IMR-90 (cell line): ENCODE measurements at regions not wholly inside any gene's neighbourhood (a gene's known extent, or its start where the extent isn't known, plus 50 kb on each side); places are given as distances from the start of the nearest gene placed in this dataset.

ENCODE experiments used
- ATAC-seq: fragments of 200-7000 bp; cut with Tn5 transposase; 2 replicates; pipeline ENCODE4 v1.9.1; 2020; ENCODE audit warnings: low read depth, mild to moderate bottlenecking, moderate library complexity
- BruUV-seq: library from RNA; stranded (reverse); fragments of 400-500 nt; replicated peaks from 2 replicates; lab custom pipeline; 2021; lab: Mats Ljungman, UMichigan
- CTCF ChIA-PET: fragments of 300-600 bp; formaldehyde crosslinking; extraction: SDS; loops from one replicate; lab custom pipeline; 2021; ENCODE audit warnings: antibody characterized with exemption; lab: Yijun Ruan, JAX
- POLR2A ChIA-PET: fragments of 300-600 bp; sonication (Branson Sonifier 250); formaldehyde crosslinking; loops from one replicate; lab custom pipeline; 2022; ENCODE audit warnings: antibody characterized with exemption; ENCODE audit not compliant: unreplicated experiment; lab: Charles Lee
- DNase-seq: peaks from one replicate; pipeline ENCODE4 v3.0.0; 2013
- H2AFZ ChIP-seq: replicated peaks from 2 replicates; pipeline ENCODE3; 2013; ENCODE audit warnings: low read length, mild to moderate bottlenecking; ENCODE audit not compliant: poor library complexity
- H2AK5ac ChIP-seq: 2 replicates; pipeline ENCODE4 v1.6.1; 2013; ENCODE audit warnings: low read depth, low read length, inconsistent platforms
- H2AK9ac ChIP-seq: replicated peaks from 2 replicates; pipeline ENCODE3; 2013; ENCODE audit warnings: mild to moderate bottlenecking, low read depth, low read length, moderate library complexity; ENCODE audit not compliant: poor library complexity
- H2BK120ac ChIP-seq: 2 replicates; pipeline ENCODE4 v1.6.1; 2013; ENCODE audit warnings: low read depth, low read length, inconsistent platforms
- H2BK15ac ChIP-seq: 3 replicates; pipeline ENCODE4 v1.6.1; 2013; ENCODE audit warnings: low read depth, low read length, inconsistent platforms
- H2BK20ac ChIP-seq: 2 replicates; pipeline ENCODE4 v1.6.1; 2013; ENCODE audit warnings: low read depth, mild to moderate bottlenecking, inconsistent platforms, low read length, moderate library complexity
- H2BK5ac ChIP-seq: 2 replicates; pipeline ENCODE4 v1.6.1; 2013; ENCODE audit warnings: mild to moderate bottlenecking, low read depth, low read length, inconsistent platforms; ENCODE audit not compliant: poor library complexity, severe bottlenecking
- H3K14ac ChIP-seq: replicated peaks from 2 replicates; pipeline ENCODE4 v1.6.1; 2013; ENCODE audit warnings: low read depth, low read length, inconsistent platforms
- H3K18ac ChIP-seq: 2 replicates; pipeline ENCODE4 v1.6.1; 2013; ENCODE audit warnings: low read depth, low read length, control low read depth
- H3K23ac ChIP-seq: 2 replicates; pipeline ENCODE4 v1.6.1; 2013; ENCODE audit warnings: low read depth, low read length, inconsistent platforms
- H3K27ac ChIP-seq: 2 replicates; pipeline ENCODE4 v1.5.1; 2013; ENCODE audit warnings: mild to moderate bottlenecking, control low read depth, low read length; ENCODE audit not compliant: insufficient read depth
- H3K27me3 ChIP-seq: 2 replicates; pipeline ENCODE4 v1.6.1; 2013; ENCODE audit warnings: low read length; ENCODE audit not compliant: control insufficient read depth, insufficient read depth
- H3K36me3 ChIP-seq: 2 replicates; pipeline ENCODE4 v1.6.1; 2013; ENCODE audit warnings: low read length, mixed read lengths; ENCODE audit not compliant: control insufficient read depth, insufficient read depth
- H3K4ac ChIP-seq: 2 replicates; pipeline ENCODE4 v1.6.1; 2013; ENCODE audit warnings: low read depth, low read length, inconsistent platforms
- H3K4me1 ChIP-seq: 2 replicates; pipeline ENCODE4 v1.6.1; 2013; ENCODE audit warnings: low read length, mixed read lengths; ENCODE audit not compliant: control insufficient read depth, insufficient read depth
- H3K4me2 ChIP-seq: 2 replicates; pipeline ENCODE4 v1.6.1; 2013; ENCODE audit warnings: low read depth, mild to moderate bottlenecking, control low read depth, low read length, moderate library complexity
- H3K4me3 ChIP-seq: 2 replicates; pipeline ENCODE4 v1.5.1; 2013; ENCODE audit warnings: low read depth, mild to moderate bottlenecking, control low read depth, low read length, moderate library complexity; ENCODE audit not compliant: insufficient read depth
- H3K56ac ChIP-seq: 2 replicates; pipeline ENCODE4 v1.6.1; 2013; ENCODE audit warnings: low read length, inconsistent platforms; ENCODE audit not compliant: insufficient read depth; ENCODE audit errors: extremely low read depth
- H3K79me1 ChIP-seq, 2 experiments: 2 replicates each; pipeline ENCODE4 v1.6.1; 2013; ENCODE audit warnings: low read length in 2 of 2, inconsistent platforms in 1 of 2, low read depth in 1 of 2
- H3K9ac ChIP-seq: 2 replicates; pipeline ENCODE4 v1.6.1; 2013; ENCODE audit warnings: low read depth, low read length, control low read depth
- H3K9me1 ChIP-seq: 2 replicates; pipeline ENCODE4 v1.6.1; 2013; ENCODE audit warnings: low read length, inconsistent platforms; ENCODE audit not compliant: insufficient read depth
- H3K9me3 ChIP-seq: 2 replicates; pipeline ENCODE4 v1.6.1; 2013; ENCODE audit warnings: low read length; ENCODE audit not compliant: control insufficient read depth, insufficient read depth
- H4K20me1 ChIP-seq: 2 replicates; pipeline ENCODE4 v1.6.1; 2013; ENCODE audit warnings: low read length, inconsistent platforms; ENCODE audit not compliant: insufficient read depth
- H4K5ac ChIP-seq: 2 replicates; pipeline ENCODE4 v1.6.1; 2013; ENCODE audit warnings: mild to moderate bottlenecking, low read depth, low read length, control low read depth
- H4K8ac ChIP-seq, 2 experiments: 2 replicates each; pipeline ENCODE4 v1.6.1; 2013; ENCODE audit warnings: low read depth in 2 of 2, low read length in 2 of 2, control low read depth in 1 of 2, inconsistent platforms in 1 of 2
- H4K91ac ChIP-seq: 2 replicates; pipeline ENCODE4 v1.6.1; 2013; ENCODE audit warnings: low read depth, low read length, inconsistent platforms; ENCODE audit not compliant: insufficient read depth
- BHLHE40 ChIP-seq: fragments of 150-350 bp; IDR thresholded peaks from 2 replicates; pipeline ENCODE4 v1.6.1; 2016; ENCODE audit warnings: mild to moderate bottlenecking, low read depth, low read length
- CEBPB ChIP-seq: IDR thresholded peaks from 2 replicates; pipeline ENCODE4 v1.6.1; 2012; ENCODE audit warnings: low read depth, low read length, improper control_type of control experiment
- CHD1 ChIP-seq: IDR thresholded peaks from 2 replicates; pipeline ENCODE4 v1.6.1; 2012; ENCODE audit warnings: low read depth, low read length, improper control_type of control experiment
- CTCF ChIP-seq: conservative IDR thresholded peaks from 2 replicates; pipeline ENCODE4 v1.5.1; 2012; ENCODE audit warnings: mild to moderate bottlenecking, low read depth, low read length, improper control_type of control experiment
- ELK1 ChIP-seq: fragments of 150-350 bp; IDR thresholded peaks from 2 replicates; pipeline ENCODE4 v1.6.1; 2016; ENCODE audit warnings: low read depth, mild to moderate bottlenecking, low read length, moderate library complexity, borderline replicate concordance
- FOS ChIP-seq: fragments of 150-350 bp; IDR thresholded peaks from 2 replicates; pipeline ENCODE4 v1.6.1; 2016; ENCODE audit warnings: low read depth, low read length
- MAFK ChIP-seq: IDR thresholded peaks from 2 replicates; pipeline ENCODE4 v1.6.1; 2012; ENCODE audit warnings: low read depth, low read length, improper control_type of control experiment
- MAZ ChIP-seq: IDR thresholded peaks from 2 replicates; pipeline ENCODE4 v1.6.1; 2012; ENCODE audit warnings: low read depth, mild to moderate bottlenecking, low read length, improper control_type of control experiment, moderate library complexity, borderline replicate concordance
- MXI1 ChIP-seq: IDR thresholded peaks from 2 replicates; pipeline ENCODE4 v1.6.1; 2012; ENCODE audit warnings: low read depth, mild to moderate bottlenecking, low read length, moderate library complexity, borderline replicate concordance
- NFE2L2 ChIP-seq: fragments of 150-350 bp; IDR thresholded peaks from 2 replicates; pipeline ENCODE4 v1.6.1; 2016; ENCODE audit warnings: low read depth, mild to moderate bottlenecking, low read length
- POLR2A ChIP-seq: IDR thresholded peaks from 2 replicates; pipeline ENCODE4 v1.6.1; 2012; ENCODE audit warnings: mild to moderate bottlenecking, low read depth, low read length
- RAD21 ChIP-seq: IDR thresholded peaks from 2 replicates; pipeline ENCODE4 v1.6.1; 2012; ENCODE audit warnings: low read length, improper control_type of control experiment
- RCOR1 ChIP-seq: IDR thresholded peaks from 2 replicates; pipeline ENCODE4 v1.6.1; 2012; ENCODE audit warnings: mild to moderate bottlenecking, low read length, improper control_type of control experiment; ENCODE audit not compliant: insufficient replicate concordance
- RFX5 ChIP-seq: IDR thresholded peaks from 2 replicates; pipeline ENCODE4 v1.8.0; 2012; ENCODE audit warnings: low read depth, mild to moderate bottlenecking, low read length, moderate library complexity
- SMC3 ChIP-seq: fragments of 150-350 bp; IDR thresholded peaks from 2 replicates; pipeline ENCODE4 v1.6.1; 2016; ENCODE audit warnings: low read depth, mild to moderate bottlenecking, antibody characterized with exemption, low read length, moderate library complexity
- USF2 ChIP-seq: fragments of 150-350 bp; IDR thresholded peaks from 2 replicates; pipeline ENCODE4 v1.6.1; 2017; ENCODE audit warnings: mild to moderate bottlenecking, antibody characterized with exemption, low read length, low read depth
- dilution Hi-C: fragments of 300-500 bp; cut with HindIII; formaldehyde crosslinking; loops from one replicate; pipeline ENCODE4 v1.14.3; 2018; ENCODE audit warnings: low sequenced_read_pairs; ENCODE audit not compliant: unreplicated experiment
- in situ Hi-C: fragments of 300-500 bp; cut with MboI; formaldehyde crosslinking; loops from 3 replicates; pipeline ENCODE4 v1.14.3; 2019; ENCODE audit warnings: low sequenced_read_pairs, inconsistent platforms, mixed read lengths
- intact Hi-C: fragments of 100-400 bp; cut with micrococcal nuclease; formaldehyde crosslinking; loops from 2 replicates; pipeline ENCODE4 v1.10.0; 2022

GRCh38 chr10:23918839-23919238 is 290.1 kb upstream of the KIAA1217 start:
- H4K5ac ChIP-seq = no peak overlapping the region
- H3K9me1 ChIP-seq = no peaks in the 10 kb centered on the region
- ChIA-PET POLR2A (no interaction called here), CTCF (no interaction called here)
- H3K27me3 ChIP-seq = no peaks in the 10 kb centered on the region
- TF ChIP-seq RFX5 (no peak), CTCF (no peak), BHLHE40 (no peak), MAFK (no peak), RAD21 (no peak), MXI1 (no peak), NFE2L2 (no peak), USF2 (no peak), CEBPB (no peak), ELK1 (no peak), CHD1 (no peak), RCOR1 (no peak), FOS (no peak), SMC3 (no peak), POLR2A (no peak), MAZ (no peak)
- H2BK5ac ChIP-seq = no peak overlapping the region
- H3K23ac ChIP-seq = no peak overlapping the region
- intact Hi-C loops = no loop called here
- H3K14ac ChIP-seq = no peak overlapping the region
- no peak overlapping the region for H3K4me3 ChIP-seq
- H3K9me3 ChIP-seq = peaks cover 22% of the 10 kb centered on the region
- DNase-seq (no peak), ATAC-seq (no peak)
- no peak overlapping the region for H3K4ac ChIP-seq
- H2BK120ac ChIP-seq = no peak overlapping the region
- no peak overlapping the region for H3K9ac ChIP-seq
- H3K4me1 ChIP-seq = no peaks in the 10 kb centered on the region
- no peak overlapping the region for H4K91ac ChIP-seq
- no peak overlapping the region for H2AFZ ChIP-seq
- no peak overlapping the region for H3K56ac ChIP-seq
- no peak overlapping the region for H3K18ac ChIP-seq
- no peaks in the 10 kb centered on the region for H3K79me1 ChIP-seq
- no peaks in the 10 kb centered on the region for H3K36me3 ChIP-seq
- no peak overlapping the region for H3K27ac ChIP-seq
- H2AK5ac ChIP-seq = no peak overlapping the region
- in situ Hi-C loops = no loop called here
- no peaks in the 10 kb centered on the region for H4K20me1 ChIP-seq
- H4K8ac ChIP-seq = no peak overlapping the region
- H2AK9ac ChIP-seq = no peak overlapping the region
- no TSS peak for BruUV-seq
- dilution Hi-C loops = no loop called here
- no peak overlapping the region for H2BK20ac ChIP-seq
- H2BK15ac ChIP-seq = no peak overlapping the region
- H3K4me2 ChIP-seq = no peak overlapping the region
